OCI-LY1 (cell line): ENCODE measurements at regions not wholly inside any gene's neighbourhood (a gene's known extent, or its start where the extent isn't known, plus 50 kb on each side); places are given as distances from the start of the nearest gene placed in this dataset.
"Not testable (repeated sequence)": the region's sequence is repeated elsewhere in the genome, so short reads cannot be mapped to it uniquely, and the experiment has no call there.

Experiments
- H2AFZ ChIP-seq: fragments of 200-600 bp; sonication (generic), shearing (Covaris generic); 2 replicates; pipeline ENCODE4 v1.6.0; 2014; ENCODE audit warnings: antibody characterized with exemption, mild to moderate bottlenecking, low read length
- H3F3A ChIP-seq: fragments of 200-600 bp; sonication (generic), shearing (Covaris generic); 2 replicates; pipeline ENCODE4 v1.6.0; 2014; ENCODE audit warnings: mild to moderate bottlenecking, antibody characterized with exemption, low read length, moderate library complexity; ENCODE audit not compliant: insufficient read depth
- H3K27ac ChIP-seq: fragments of 200-600 bp; sonication (generic); 2 replicates; pipeline ENCODE4 v1.5.1; 2014; ENCODE audit warnings: low read length, mixed run types, mild to moderate bottlenecking, low read depth; ENCODE audit not compliant: poor library complexity, severe bottlenecking
- H3K27me3 ChIP-seq: fragments of 200-600 bp; sonication (generic); 2 replicates; pipeline ENCODE4 v1.6.0; 2014; ENCODE audit warnings: antibody characterized with exemption, mild to moderate bottlenecking, low read length, moderate library complexity; ENCODE audit not compliant: insufficient read depth
- H3K36me3 ChIP-seq: fragments of 200-600 bp; sonication (generic); 2 replicates; pipeline ENCODE4 v1.6.1; 2014; ENCODE audit warnings: mild to moderate bottlenecking, antibody characterized with exemption, low read length, moderate library complexity, mixed read lengths; ENCODE audit not compliant: insufficient read depth
- H3K4me1 ChIP-seq: fragments of 200-600 bp; sonication (generic); 2 replicates; pipeline ENCODE4 v1.5.1; 2014; ENCODE audit warnings: mild to moderate bottlenecking, low read length, moderate library complexity; ENCODE audit not compliant: insufficient read depth, severe bottlenecking
- H3K4me2 ChIP-seq: fragments of 200-600 bp; sonication (generic), shearing (Covaris generic); 2 replicates; pipeline ENCODE4 v1.6.1; 2014; ENCODE audit warnings: low read length
- H3K4me3 ChIP-seq: fragments of 200-600 bp; sonication (generic); 2 replicates; pipeline ENCODE4 v1.5.1; 2014; ENCODE audit warnings: low read length, low read depth, mild to moderate bottlenecking, mixed read lengths; ENCODE audit not compliant: poor library complexity, severe bottlenecking
- H3K79me2 ChIP-seq: fragments of 200-600 bp; shearing (Covaris generic); 2 replicates; pipeline ENCODE4 v1.6.1; 2016; ENCODE audit warnings: mixed run types, low read length, mixed read lengths; ENCODE audit not compliant: insufficient read depth
- H3K9ac ChIP-seq: fragments of 200-600 bp; sonication (generic), shearing (Covaris generic); 2 replicates; pipeline ENCODE4 v1.6.1; 2014; ENCODE audit warnings: mild to moderate bottlenecking, low read length, mixed read lengths
- H3K9me2 ChIP-seq: fragments of 200-600 bp; sonication (generic), shearing (Covaris generic); 2 replicates; pipeline ENCODE4 v1.6.1; 2014; ENCODE audit warnings: low read depth, mild to moderate bottlenecking, low read length, mixed read lengths
- H3K9me3 ChIP-seq: fragments of 200-600 bp; shearing (Covaris generic); 2 replicates; pipeline ENCODE4 v1.6.1; 2014; ENCODE audit warnings: low read length, mixed read lengths
- H4K20me1 ChIP-seq: fragments of 200-600 bp; sonication (generic), shearing (Covaris generic); 2 replicates; pipeline ENCODE4 v1.6.0; 2016; ENCODE audit warnings: mild to moderate bottlenecking, low read length; ENCODE audit not compliant: insufficient read depth
- CTCF ChIP-seq: fragments of 200-600 bp; sonication (generic), shearing (Covaris generic); IDR thresholded peaks from 2 replicates; pipeline ENCODE4 v1.5.1; 2017; ENCODE audit warnings: mild to moderate bottlenecking, antibody characterized with exemption, low read length, moderate library complexity, mixed read lengths
- EZH2 ChIP-seq: fragments of 200-600 bp; sonication (generic), shearing (Covaris generic); IDR thresholded peaks from 2 replicates; pipeline ENCODE4 v1.8.0; 2017; ENCODE audit warnings: borderline replicate concordance, mixed run types, mild to moderate bottlenecking, antibody characterized with exemption, low read length, moderate library complexity, mixed read lengths

- Histone ChIP-seq H4K20me1 (no peaks in the 10 kb centered on the region), H3K9me2 (no peaks in the 10 kb centered on the region), H3K79me2 (no peaks in the 10 kb centered on the region), H3K4me3 (no peak overlapping the region), H3K4me1 (no peaks in the 10 kb centered on the region), H3F3A (no peaks in the 10 kb centered on the region), H3K9ac (no peak overlapping the region), H3K9me3 (no peaks in the 10 kb centered on the region), H3K4me2 (no peak overlapping the region), H3K27ac (no peak overlapping the region), H2AFZ (no peak overlapping the region), H3K36me3 (no peaks in the 10 kb centered on the region), H3K27me3 (no peaks in the 10 kb centered on the region)
- no peak for TF ChIP-seq CTCF
- TF ChIP-seq EZH2 = no peak
Measured at GRCh38 chr3:6326771-6327170, 534.1 kb upstream of the GRM7 start.

GRCh38 chr3:6340980-6341325 lies 520.0 kb upstream of the GRM7 start:
- H3K4me3 ChIP-seq, H3K4me2 ChIP-seq, H3K4me1 ChIP-seq, H3K79me2 ChIP-seq, H2AFZ ChIP-seq, H3K27me3 ChIP-seq, H4K20me1 ChIP-seq, H3K36me3 ChIP-seq, H3K9me3 ChIP-seq, H3K27ac ChIP-seq, H3K9me2 ChIP-seq, H3K9ac ChIP-seq, H3F3A ChIP-seq: not testable (repeated sequence)

GRCh38 chr3:6351752-6352151 lies 509.2 kb upstream of the GRM7 start:
- no peaks in the 10 kb centered on the region for H3K4me1 ChIP-seq
- no peak overlapping the region for H3K4me2 ChIP-seq
- TF ChIP-seq CTCF (no peak), EZH2 (no peak)
- H3K27ac ChIP-seq = no peak overlapping the region
- H3K4me3 ChIP-seq = no peak overlapping the region
- no peaks in the 10 kb centered on the region for H3K9me2 ChIP-seq
- no peaks in the 10 kb centered on the region for H4K20me1 ChIP-seq
- H3K27me3 ChIP-seq = no peaks in the 10 kb centered on the region
- H3F3A ChIP-seq = no peaks in the 10 kb centered on the region
- no peaks in the 10 kb centered on the region for H3K79me2 ChIP-seq
- H3K36me3 ChIP-seq = no peaks in the 10 kb centered on the region
- H3K9me3 ChIP-seq = no peaks in the 10 kb centered on the region
- no peak overlapping the region for H3K9ac ChIP-seq
- H2AFZ ChIP-seq = no peak overlapping the region

- no peaks in the 10 kb centered on the region for H3K36me3 ChIP-seq
- no peaks in the 10 kb centered on the region for H4K20me1 ChIP-seq
Measured at GRCh38 chr3:6354653-6355052, 506.3 kb upstream of the GRM7 start.

More at GRCh38 chr3:6354653-6355052, 506.3 kb upstream of the GRM7 start:
- no peak overlapping the region for H3K4me3 ChIP-seq
- TF ChIP-seq EZH2 = no peak
- no peak for TF ChIP-seq CTCF
- no peaks in the 10 kb centered on the region for H3K79me2 ChIP-seq
- H3K9me3 ChIP-seq = no peaks in the 10 kb centered on the region
- no peaks in the 10 kb centered on the region for H3K4me1 ChIP-seq
- no peak overlapping the region for H3K4me2 ChIP-seq
- H3K9ac ChIP-seq = no peak overlapping the region
- H3F3A ChIP-seq = no peaks in the 10 kb centered on the region
- H2AFZ ChIP-seq = no peak overlapping the region
- no peaks in the 10 kb centered on the region for H3K9me2 ChIP-seq
- no peaks in the 10 kb centered on the region for H3K27me3 ChIP-seq
- no peak overlapping the region for H3K27ac ChIP-seq
